ENCODE measurements at regions not wholly inside any gene's neighbourhood (a gene's known extent, or its start where the extent isn't known, plus 50 kb on each side); places are given as distances from the start of the nearest gene placed in this dataset.

GRCh38 chr14:84251411-84252115 is 1278.4 kb upstream of the FLRT2 start:
- Histone ChIP-seq H3K27me3 (ENCODE audit: insufficient read depth, low read length, poor library complexity) (no peaks in the 10 kb centered on the region), H3K27ac (ENCODE audit: low read length) (no peak overlapping the region), H4K20me1 (ENCODE audit: insufficient read depth, low read length) (no peaks in the 10 kb centered on the region), H3K4me3 (ENCODE audit: low read depth in 1 of 2, low read length in 2 of 2) (no peak overlapping the region), H3K36me3 (ENCODE audit: insufficient read depth, low read length) (no peaks in the 10 kb centered on the region), H3K4me2 (ENCODE audit: insufficient read depth, low read length) (no peak overlapping the region), H2AFZ (ENCODE audit: low read depth, low read length) (no peak overlapping the region), H3K9me3 (ENCODE audit: insufficient read depth, low read length, severe bottlenecking) (no peaks in the 10 kb centered on the region), H3K79me2 (ENCODE audit: insufficient read depth, low read length) (no peaks in the 10 kb centered on the region), H3K9ac (ENCODE audit: low read depth, low read length) (no peak overlapping the region), H3K4me1 (ENCODE audit: insufficient read depth, low read length) (no peaks in the 10 kb centered on the region)
- no peak for DNase-seq
- TF ChIP-seq, protein P1, sequence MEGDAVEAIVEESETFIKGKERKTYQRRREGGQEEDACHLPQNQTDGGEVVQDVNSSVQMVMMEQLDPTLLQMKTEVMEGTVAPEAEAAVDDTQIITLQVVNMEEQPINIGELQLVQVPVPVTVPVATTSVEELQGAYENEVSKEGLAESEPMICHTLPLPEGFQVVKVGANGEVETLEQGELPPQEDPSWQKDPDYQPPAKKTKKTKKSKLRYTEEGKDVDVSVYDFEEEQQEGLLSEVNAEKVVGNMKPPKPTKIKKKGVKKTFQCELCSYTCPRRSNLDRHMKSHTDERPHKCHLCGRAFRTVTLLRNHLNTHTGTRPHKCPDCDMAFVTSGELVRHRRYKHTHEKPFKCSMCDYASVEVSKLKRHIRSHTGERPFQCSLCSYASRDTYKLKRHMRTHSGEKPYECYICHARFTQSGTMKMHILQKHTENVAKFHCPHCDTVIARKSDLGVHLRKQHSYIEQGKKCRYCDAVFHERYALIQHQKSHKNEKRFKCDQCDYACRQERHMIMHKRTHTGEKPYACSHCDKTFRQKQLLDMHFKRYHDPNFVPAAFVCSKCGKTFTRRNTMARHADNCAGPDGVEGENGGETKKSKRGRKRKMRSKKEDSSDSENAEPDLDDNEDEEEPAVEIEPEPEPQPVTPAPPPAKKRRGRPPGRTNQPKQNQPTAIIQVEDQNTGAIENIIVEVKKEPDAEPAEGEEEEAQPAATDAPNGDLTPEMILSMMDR (IDR thresholded peaks at IDR 0.05; ENCODE audit: borderline replicate concordance, extremely low read depth, low read length, poor library complexity, severe bottlenecking), result no peak
- no peak for TF ChIP-seq EZH2 (IDR thresholded peaks at IDR 0.05; ENCODE audit: borderline replicate concordance, low read depth, low read length, severe bottlenecking)
- no peak for ATAC-seq (ENCODE audit: insufficient read depth, low read depth)

DNA sequence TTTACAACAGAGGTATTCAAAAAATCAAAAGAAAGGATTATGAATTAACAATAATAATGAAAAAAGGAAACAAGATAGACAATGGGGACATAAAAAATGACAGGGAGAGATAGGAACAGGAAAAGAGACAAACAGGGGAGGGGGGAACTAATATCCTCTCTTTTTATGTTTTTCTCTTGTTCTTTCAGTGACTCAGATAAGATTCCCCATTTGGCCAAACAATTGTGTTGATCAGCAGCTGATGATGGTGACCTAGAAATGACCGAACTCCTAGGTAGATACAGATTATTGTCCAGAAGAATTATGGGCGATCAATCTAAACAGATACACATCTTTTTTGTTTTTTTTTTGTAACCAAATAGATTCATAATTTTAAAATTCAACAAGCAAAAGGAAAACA is 1277.2 kb upstream of the FLRT2 start:
- Histone ChIP-seq H4K20me1 (ENCODE audit: insufficient read depth, low read length) (no peaks in the 10 kb centered on the region), H3K27ac (ENCODE audit: low read length) (no peak overlapping the region), H3K9ac (ENCODE audit: low read depth, low read length) (no peak overlapping the region), H2AFZ (ENCODE audit: low read depth, low read length) (no peak overlapping the region), H3K4me3 (ENCODE audit: low read depth in 1 of 2, low read length in 2 of 2) (no peak overlapping the region), H3K9me3 (ENCODE audit: insufficient read depth, low read length, severe bottlenecking) (no peaks in the 10 kb centered on the region), H3K27me3 (ENCODE audit: insufficient read depth, low read length, poor library complexity) (no peaks in the 10 kb centered on the region), H3K4me2 (ENCODE audit: insufficient read depth, low read length) (no peak overlapping the region), H3K36me3 (ENCODE audit: insufficient read depth, low read length) (no peaks in the 10 kb centered on the region), H3K79me2 (ENCODE audit: insufficient read depth, low read length) (no peaks in the 10 kb centered on the region), H3K4me1 (ENCODE audit: insufficient read depth, low read length) (no peaks in the 10 kb centered on the region)
- TF ChIP-seq, protein P1 (IDR thresholded peaks at IDR 0.05; ENCODE audit: borderline replicate concordance, extremely low read depth, low read length, poor library complexity, severe bottlenecking), result no peak
- no peak for TF ChIP-seq EZH2 (IDR thresholded peaks at IDR 0.05; ENCODE audit: borderline replicate concordance, low read depth, low read length, severe bottlenecking)
- DNase-seq, result no peak
- ATAC-seq (ENCODE audit: insufficient read depth, low read depth), result no peak

DNA sequence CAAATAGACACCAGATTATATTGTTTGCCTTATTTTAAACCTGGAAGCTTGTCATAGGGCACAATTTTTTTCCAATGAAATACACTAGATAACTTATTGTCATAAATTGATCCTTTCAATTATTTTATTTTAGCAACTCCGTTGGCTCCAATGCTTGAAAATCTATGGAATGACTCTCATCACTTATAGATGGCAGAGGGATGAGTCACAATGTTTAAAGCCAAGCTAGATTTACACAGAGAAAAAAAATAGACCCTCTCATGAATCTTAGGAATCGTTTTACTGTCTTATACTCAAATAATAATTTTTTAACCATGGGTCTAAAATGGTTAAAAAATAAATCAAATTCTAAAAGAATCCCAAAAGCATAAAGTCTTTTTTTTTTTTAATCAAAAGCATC is 1276.6 kb upstream of the FLRT2 start:
- DNase-seq (no peak), ATAC-seq (ENCODE audit: insufficient read depth, low read depth) (no peak)
- no peak overlapping the region for H3K9ac ChIP-seq (ENCODE audit: low read depth, low read length)
- no peaks in the 10 kb centered on the region for H3K27me3 ChIP-seq (ENCODE audit: insufficient read depth, low read length, poor library complexity)
- H3K36me3 ChIP-seq (ENCODE audit: insufficient read depth, low read length), result no peaks in the 10 kb centered on the region
- H3K4me2 ChIP-seq (ENCODE audit: insufficient read depth, low read length), result no peak overlapping the region
- no peak overlapping the region for H3K27ac ChIP-seq (ENCODE audit: low read length)
- H3K4me3 ChIP-seq (ENCODE audit: low read depth in 1 of 2, low read length in 2 of 2), result no peak overlapping the region
- no peaks in the 10 kb centered on the region for H3K4me1 ChIP-seq (ENCODE audit: insufficient read depth, low read length)
- no peak overlapping the region for H2AFZ ChIP-seq (ENCODE audit: low read depth, low read length)
- H4K20me1 ChIP-seq (ENCODE audit: insufficient read depth, low read length), result no peaks in the 10 kb centered on the region
- TF ChIP-seq, protein P1 (IDR thresholded peaks at IDR 0.05; ENCODE audit: borderline replicate concordance, extremely low read depth, low read length, poor library complexity, severe bottlenecking), result no peak
- TF ChIP-seq EZH2 (IDR thresholded peaks at IDR 0.05; ENCODE audit: borderline replicate concordance, low read depth, low read length, severe bottlenecking), result no peak
- no peaks in the 10 kb centered on the region for H3K9me3 ChIP-seq (ENCODE audit: insufficient read depth, low read length, severe bottlenecking)
- H3K79me2 ChIP-seq (ENCODE audit: insufficient read depth, low read length), result no peaks in the 10 kb centered on the region

Data from DND-41 (cell line).